ENCODE measurements at regions not wholly inside any gene's neighbourhood (a gene's known extent, or its start where the extent isn't known, plus 50 kb on each side); places are given as distances from the start of the nearest gene placed in this dataset.

GRCh38 chr4:123031664-123032063 is 109.3 kb upstream of the NUDT6 start:
- Histone ChIP-seq H2AFZ (ENCODE audit: low read length) (no peak overlapping the region), H3K4me3 (ENCODE audit: low read depth, low read length, poor library complexity, severe bottlenecking) (no peak overlapping the region), H3K9me2 (ENCODE audit: insufficient read depth, low read length) (no peaks in the 10 kb centered on the region), H3K36me3 (ENCODE audit: insufficient read depth, low read length) (0 out of 2 replicates have a peak, but pooled peaks cover 3% of the 10 kb centered on the region), H3K9me3 (ENCODE audit: low read length) (no peaks in the 10 kb centered on the region), H3K4me1 (ENCODE audit: insufficient read depth, low read length, poor library complexity, severe bottlenecking) (no peaks in the 10 kb centered on the region), H3K4me2 (ENCODE audit: low read length) (no peak overlapping the region), H3K79me2 (ENCODE audit: insufficient read depth, low read depth, low read length) (no peaks in the 10 kb centered on the region), H3K27ac (ENCODE audit: low read depth, low read length, poor library complexity, severe bottlenecking) (no peak overlapping the region), H4K20me1 (ENCODE audit: insufficient read depth, low read length) (no peaks in the 10 kb centered on the region)
- ChIA-PET POLR2A (interaction anchor here (0.6 to 1.1 kb wide), 3 partner anchors 31 to 150 kb away, joined by 3 read pairs; no protein-coding TSS in a partner anchor), CTCF (ENCODE audit: unreplicated experiment) (no interaction called here)
- DNase-seq (ENCODE audit: low spot score), result no peak
- intact Hi-C loops (cut with micrococcal nuclease; ENCODE audit: unreplicated experiment), result no loop called here
- no TSS peak for BruUV-seq (replicated peaks)
- TF ChIP-seq EZH2phosphoT487 (IDR thresholded peaks at IDR 0.05; ENCODE audit: borderline replicate concordance, low read depth, low read length) (no peak), CTCF (conservative IDR thresholded peaks at IDR 0.05; ENCODE audit: low read length) (no peak)

- TF ChIP-seq EZH2phosphoT487 (IDR thresholded peaks at IDR 0.05; ENCODE audit: borderline replicate concordance, low read depth, low read length) (no peak), CTCF (conservative IDR thresholded peaks at IDR 0.05; ENCODE audit: low read length) (no peak)
- CTCF ChIA-PET (ENCODE audit: unreplicated experiment), result no interaction called here
Measured at GRCh38 chr4:123034023-123034422, 111.6 kb upstream of the NUDT6 start.

GRCh38 chr4:123035239-123035638 is 112.8 kb upstream of the NUDT6 start:
- Histone ChIP-seq H3K79me2 (ENCODE audit: insufficient read depth, low read depth, low read length) (no peaks in the 10 kb centered on the region), H3K4me3 (ENCODE audit: low read depth, low read length, poor library complexity, severe bottlenecking) (no peak overlapping the region), H3K4me1 (ENCODE audit: insufficient read depth, low read length, poor library complexity, severe bottlenecking) (no peaks in the 10 kb centered on the region), H3K4me2 (ENCODE audit: low read length) (no peak overlapping the region), H4K20me1 (ENCODE audit: insufficient read depth, low read length) (no peaks in the 10 kb centered on the region), H2AFZ (ENCODE audit: low read length) (no peak overlapping the region), H3K27ac (ENCODE audit: low read depth, low read length, poor library complexity, severe bottlenecking) (no peak overlapping the region), H3K36me3 (ENCODE audit: insufficient read depth, low read length) (no peaks in the 10 kb centered on the region), H3K9me2 (ENCODE audit: insufficient read depth, low read length) (no peaks in the 10 kb centered on the region), H3K9me3 (ENCODE audit: low read length) (no peaks in the 10 kb centered on the region)
- no TSS peak for BruUV-seq (replicated peaks)
- DNase-seq (ENCODE audit: low spot score), result no peak
- CTCF ChIA-PET (ENCODE audit: unreplicated experiment), result no interaction called here
- TF ChIP-seq EZH2phosphoT487 (IDR thresholded peaks at IDR 0.05; ENCODE audit: borderline replicate concordance, low read depth, low read length) (no peak), CTCF (conservative IDR thresholded peaks at IDR 0.05; ENCODE audit: low read length) (no peak)
- intact Hi-C loops (cut with micrococcal nuclease; ENCODE audit: unreplicated experiment), result no loop called here
- POLR2A ChIA-PET, result interaction anchor here (0.9 kb wide), 1 partner anchor 34 kb away, joined by 3 read pairs; no protein-coding TSS in a partner anchor

More at GRCh38 chr4:123034023-123034422, 111.6 kb upstream of the NUDT6 start:
- DNase-seq (ENCODE audit: low spot score), result no peak
- no peaks in the 10 kb centered on the region for H3K4me1 ChIP-seq (ENCODE audit: insufficient read depth, low read length, poor library complexity, severe bottlenecking)
- POLR2A ChIA-PET, result interaction anchor here (0.9 to 1.1 kb wide), 2 partner anchors 16 to 17 kb away, joined by 3 read pairs; no protein-coding TSS in a partner anchor
- no peaks in the 10 kb centered on the region for H3K9me3 ChIP-seq (ENCODE audit: low read length)
- no peaks in the 10 kb centered on the region for H3K36me3 ChIP-seq (ENCODE audit: insufficient read depth, low read length)
- no TSS peak for BruUV-seq (replicated peaks)
- H2AFZ ChIP-seq (ENCODE audit: low read length), result no peak overlapping the region
- H4K20me1 ChIP-seq (ENCODE audit: insufficient read depth, low read length), result no peaks in the 10 kb centered on the region
- H3K4me2 ChIP-seq (ENCODE audit: low read length), result no peak overlapping the region
- no peaks in the 10 kb centered on the region for H3K79me2 ChIP-seq (ENCODE audit: insufficient read depth, low read depth, low read length)
- intact Hi-C loops (cut with micrococcal nuclease; ENCODE audit: unreplicated experiment), result no loop called here
- no peak overlapping the region for H3K4me3 ChIP-seq (ENCODE audit: low read depth, low read length, poor library complexity, severe bottlenecking)
- no peaks in the 10 kb centered on the region for H3K9me2 ChIP-seq (ENCODE audit: insufficient read depth, low read length)
- no peak overlapping the region for H3K27ac ChIP-seq (ENCODE audit: low read depth, low read length, poor library complexity, severe bottlenecking)

Measured in OCI-LY7 (cell line).